H1 (cell line): ENCODE measurements at regions not wholly inside any gene's neighbourhood (a gene's known extent, or its start where the extent isn't known, plus 50 kb on each side); places are given as distances from the start of the nearest gene placed in this dataset.

ENCODE experiments used
- CTCF ChIA-PET: fragments of 300-600 bp; sonication (Branson Sonifier 250); formaldehyde crosslinking; loops from one replicate; lab custom pipeline; 2021; ENCODE audit not compliant: partially characterized antibody; lab: Charles Lee
- POLR2A ChIA-PET: fragments of 300-600 bp; sonication (Branson Sonifier 250); formaldehyde crosslinking; loops from one replicate; lab custom pipeline; 2021; ENCODE audit warnings: inconsistent platforms; ENCODE audit not compliant: partially characterized antibody; lab: Charles Lee
- DNase-seq, 2 experiments: peaks; one replicate each; pipeline versions ENCODE4 v3.0.0 to v3.0.0-alpha.2; 2010 to 2022; ENCODE audit warnings: low spot score in 2 of 2, low read depth in 1 of 2, mixed read lengths in 1 of 2
- FAIRE-seq: peaks from 2 replicates; lab custom pipeline; 2011; peaks lifted over from hg19 to GRCh38; lab: Jason Lieb, UNC
- H2AFZ ChIP-seq: 2 replicates; pipeline ENCODE4 v1.8.1; 2012; ENCODE audit warnings: low read length, inconsistent platforms
- H2AK5ac ChIP-seq: 2 replicates; pipeline ENCODE4 v1.6.1; 2013; ENCODE audit warnings: low read depth, low read length
- H2BK120ac ChIP-seq: replicated peaks from 2 replicates; pipeline ENCODE3; 2013; ENCODE audit warnings: low read depth, low read length, inconsistent platforms
- H2BK12ac ChIP-seq: 2 replicates; pipeline ENCODE4 v1.6.1; 2013; ENCODE audit warnings: low read depth, low read length
- H2BK15ac ChIP-seq: 2 replicates; pipeline ENCODE4 v1.6.1; 2013; ENCODE audit warnings: low read length
- H2BK20ac ChIP-seq: 2 replicates; pipeline ENCODE4 v1.6.1; 2013; ENCODE audit warnings: low read length
- H2BK5ac ChIP-seq: 2 replicates; pipeline ENCODE4 v1.6.1; 2013; ENCODE audit warnings: low read depth, low read length
- H3K14ac ChIP-seq: 2 replicates; pipeline ENCODE4 v1.6.1; 2013; ENCODE audit warnings: inconsistent platforms; ENCODE audit not compliant: insufficient read length
- H3K18ac ChIP-seq: 2 replicates; pipeline ENCODE4 v1.6.1; 2013; ENCODE audit warnings: low read length; ENCODE audit errors: extremely low read depth
- H3K23ac ChIP-seq: 2 replicates; pipeline ENCODE4 v1.6.1; 2013; ENCODE audit warnings: inconsistent platforms; ENCODE audit not compliant: insufficient read length
- H3K23me2 ChIP-seq: 2 replicates; pipeline ENCODE4 v1.6.1; 2013; ENCODE audit warnings: low read depth, low read length
- H3K27ac ChIP-seq: 2 replicates; pipeline ENCODE4 v1.6.1; 2011; ENCODE audit warnings: low read depth, low read length, inconsistent platforms
- H3K27me3 ChIP-seq, 4 experiments: replicated peaks in 1 of 4; 1 replicate in 1 of 4; 2 replicates in 3 of 4; pipeline versions ENCODE4 v1.6.1 to v1.8.1; 2011 to 2013; ENCODE audit warnings: low read length in 3 of 4, mild to moderate bottlenecking in 3 of 4, inconsistent platforms in 2 of 4, mixed read lengths in 2 of 4, moderate library complexity in 1 of 4; ENCODE audit not compliant: control insufficient read depth in 3 of 4, insufficient read depth in 3 of 4; ENCODE audit errors: extremely low read depth in 1 of 4
- H3K36me3 ChIP-seq, 4 experiments: 2 replicates each; pipeline versions ENCODE4 v1.6.1 to v1.8.1; 2011 to 2013; ENCODE audit warnings: mild to moderate bottlenecking in 4 of 4, low read length in 3 of 4, moderate library complexity in 2 of 4, control low read depth in 1 of 4, inconsistent platforms in 1 of 4; ENCODE audit not compliant: insufficient read depth in 4 of 4, control insufficient read depth in 2 of 4
- H3K4ac ChIP-seq: replicated peaks from 2 replicates; pipeline ENCODE3; 2013; ENCODE audit warnings: low read length, low read depth, mixed read lengths, inconsistent platforms; ENCODE audit not compliant: insufficient read length
- H3K4me1 ChIP-seq, 4 experiments: replicated peaks in 1 of 4; 1 replicate in 1 of 4; 2 replicates in 3 of 4; pipeline versions ENCODE4 v1.6.1 to v1.8.1; 2011 to 2013; ENCODE audit warnings: low read length in 3 of 4, inconsistent platforms in 2 of 4, mixed read lengths in 1 of 4; ENCODE audit not compliant: insufficient read depth in 4 of 4, control insufficient read depth in 3 of 4
- H3K4me2 ChIP-seq, 2 experiments: 2 replicates each; pipeline versions ENCODE4 v1.6.1 to v1.8.1; 2011 to 2013; ENCODE audit warnings: low read depth in 2 of 2, low read length in 2 of 2, control low read depth in 1 of 2, inconsistent platforms in 1 of 2, mild to moderate bottlenecking in 1 of 2; ENCODE audit not compliant: insufficient read depth in 1 of 2
- H3K4me3 ChIP-seq, 4 experiments: fragments of 200-600, 300-600 bp in 1 of 4; sonication (generic), shearing (Covaris generic), sonication (Bioruptor Twin) in 1 of 4; 2 replicates each; pipeline versions ENCODE4 v1.5.1 to v1.8.1; 2011 to 2016; ENCODE audit warnings: low read length in 4 of 4, low read depth in 3 of 4, control low read depth in 2 of 4, inconsistent platforms in 2 of 4, mild to moderate bottlenecking in 2 of 4, mixed read lengths in 1 of 4, moderate library complexity in 1 of 4; ENCODE audit not compliant: insufficient read depth in 2 of 4; ENCODE audit errors: extremely low read depth in 1 of 4
- H3K56ac ChIP-seq: replicated peaks from 2 replicates; pipeline ENCODE3; 2013; ENCODE audit warnings: low read depth, mild to moderate bottlenecking, mixed read lengths, low read length, inconsistent platforms; ENCODE audit not compliant: insufficient read length
- H3K79me1 ChIP-seq: 2 replicates; pipeline ENCODE4 v1.6.1; 2013; ENCODE audit warnings: low read depth, low read length, control low read depth
- H3K79me2 ChIP-seq, 2 experiments: 2 replicates each; pipeline versions ENCODE4 v1.6.1 to v1.8.1; 2012 to 2013; ENCODE audit warnings: low read length in 2 of 2, mild to moderate bottlenecking in 2 of 2, inconsistent platforms in 1 of 2; ENCODE audit not compliant: insufficient read depth in 2 of 2, control insufficient read depth in 1 of 2
- H3K9ac ChIP-seq, 4 experiments: replicated peaks in 1 of 4; 1 replicate in 1 of 4; 2 replicates in 3 of 4; pipeline versions ENCODE4 v1.6.1 to v1.8.1; 2011 to 2013; ENCODE audit warnings: low read depth in 3 of 4, low read length in 3 of 4, control low read depth in 2 of 4, mild to moderate bottlenecking in 2 of 4, moderate library complexity in 2 of 4, inconsistent platforms in 1 of 4; ENCODE audit errors: extremely low read depth in 1 of 4
- H3K9me3 ChIP-seq, 2 experiments: 2 replicates each; pipeline versions ENCODE4 v1.6.1 to v1.8.1; 2012 to 2013; ENCODE audit warnings: mild to moderate bottlenecking in 2 of 2, moderate library complexity in 2 of 2, control low read depth in 1 of 2, inconsistent platforms in 1 of 2, low read depth in 1 of 2, low read length in 1 of 2, mixed read lengths in 1 of 2; ENCODE audit not compliant: insufficient read depth in 2 of 2
- H4K20me1 ChIP-seq, 2 experiments: replicated peaks in 1 of 2; 2 replicates each; pipeline versions ENCODE3 to v1.8.1; 2011 to 2013; ENCODE audit warnings: inconsistent platforms in 2 of 2, low read length in 2 of 2, mild to moderate bottlenecking in 1 of 2; ENCODE audit not compliant: insufficient read depth in 2 of 2, control insufficient read depth in 1 of 2
- H4K5ac ChIP-seq: 2 replicates; pipeline ENCODE4 v1.6.1; 2013; ENCODE audit warnings: low read length, low read depth, mixed read lengths, inconsistent platforms; ENCODE audit not compliant: insufficient read length
- H4K8ac ChIP-seq: 2 replicates; pipeline ENCODE4 v1.8.0; 2013; ENCODE audit warnings: mild to moderate bottlenecking, moderate library complexity, low read length, inconsistent platforms; ENCODE audit not compliant: insufficient read depth; ENCODE audit errors: extremely low read depth
- H4K91ac ChIP-seq: replicated peaks from 2 replicates; pipeline ENCODE3; 2013; ENCODE audit warnings: low read length, mixed read lengths, inconsistent platforms; ENCODE audit not compliant: insufficient read length
- CTCF ChIP-seq, 3 experiments: IDR thresholded peaks; 1 replicate in 2 of 3; 2 replicates in 1 of 3; pipeline versions ENCODE4 v1.5.1 to v1.6.1; 2011; ENCODE audit warnings: low read length in 3 of 3, mild to moderate bottlenecking in 3 of 3, inconsistent platforms in 2 of 3, low read depth in 1 of 3, moderate library complexity in 1 of 3; ENCODE audit not compliant: insufficient read depth in 1 of 3; ENCODE audit errors: control extremely low read depth in 1 of 3
- MAFK ChIP-seq: IDR thresholded peaks from 2 replicates; pipeline ENCODE4 v1.6.1; 2012; ENCODE audit warnings: low read depth, mild to moderate bottlenecking, improper control_type of control experiment, low read length
- RAD21 ChIP-seq, 2 experiments: IDR thresholded peaks in 1 of 2; conservative IDR thresholded peaks in 1 of 2; 2 replicates each; pipeline ENCODE4 v1.6.1; 2011; ENCODE audit warnings: low read depth in 2 of 2, low read length in 2 of 2, improper control_type of control experiment in 1 of 2, inconsistent platforms in 1 of 2, mild to moderate bottlenecking in 1 of 2, moderate library complexity in 1 of 2
- RBBP5 ChIP-seq: IDR thresholded peaks from 2 replicates; pipeline ENCODE4 v1.7.1; 2012; ENCODE audit warnings: low read depth, mild to moderate bottlenecking, inconsistent platforms, low read length, moderate library complexity, borderline replicate concordance
- SAP30 ChIP-seq: fragments of 300-600 bp; sonication (generic); IDR thresholded peaks from 2 replicates; pipeline ENCODE4 v1.7.1; 2012; ENCODE audit warnings: low read length, moderate library complexity, mild to moderate bottlenecking, inconsistent platforms; ENCODE audit not compliant: insufficient read depth, insufficient replicate concordance
- SIRT6 ChIP-seq: IDR thresholded peaks from one replicate; pipeline ENCODE4 v1.7.1; 2012; ENCODE audit warnings: low read length, inconsistent platforms
- SP2 ChIP-seq: IDR thresholded peaks from 2 replicates; pipeline ENCODE4 v1.6.1; 2012; ENCODE audit warnings: mild to moderate bottlenecking, low read length, inconsistent platforms
- TBP ChIP-seq: IDR thresholded peaks from 2 replicates; pipeline ENCODE4 v1.6.1; 2011; ENCODE audit warnings: low read depth, low read length, improper control_type of control experiment
- TEAD4 ChIP-seq: IDR thresholded peaks from 2 replicates; pipeline ENCODE4 v1.6.1; 2012; ENCODE audit warnings: low read depth, low read length, inconsistent platforms, mixed read lengths
- WGBS, 2 experiments: shearing (Covaris generic) in 1 of 2; methylation state at CpG; one replicate each; pipeline versions ENCODE4 v1.1.6 to v1.1.7; 2013 to 2015; ENCODE audit warnings: low lambda C conversion rate in 2 of 2, mixed read lengths in 2 of 2, inconsistent platforms in 1 of 2, low coverage in 1 of 2, missing lambda C conversion rate in 1 of 2; ENCODE audit not compliant: insufficient replicate concordance in 2 of 2, insufficient coverage in 1 of 2, insufficient read length in 1 of 2; ENCODE audit errors: extremely low coverage in 1 of 2, missing lambda C conversion rate in 1 of 2; 5-methylcytosine and 5-hydroxymethylcytosine counted together
- TF ChIP-seq, protein P1 (sequence below): IDR thresholded peaks from 2 replicates; pipeline ENCODE4 v1.6.1; 2012; ENCODE audit warnings: low read length, inconsistent platforms

DNA sequence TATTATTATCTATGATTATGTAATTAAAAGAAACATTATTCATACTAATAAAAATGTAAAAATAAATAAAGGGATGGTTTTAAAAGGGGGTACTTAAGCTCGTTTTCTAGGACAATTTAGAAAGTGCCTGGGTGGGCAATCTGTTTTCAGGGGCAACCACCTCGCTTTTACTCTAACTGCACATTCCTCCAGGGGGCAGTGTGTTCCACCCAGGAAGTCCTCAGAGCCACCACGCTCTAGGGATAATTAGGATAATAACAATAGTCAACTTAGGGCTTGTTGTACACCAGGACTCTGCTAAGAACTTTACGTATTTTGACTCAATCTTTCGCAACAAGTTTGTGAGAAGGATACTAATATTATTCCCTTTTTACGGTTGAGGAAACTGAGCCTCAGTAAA lies 396.7 kb upstream of the MAF start:
- H3K14ac ChIP-seq, result no peak overlapping the region
- H3K18ac ChIP-seq, result no peak overlapping the region
- no peak overlapping the region for H3K4me3 ChIP-seq
- no peak overlapping the region for H3K9ac ChIP-seq
- H3K4me1 ChIP-seq, result peaks cover 0 to 5% (median 3%) of the 10 kb centered on the region in 4 experiments; a peak in 2 of 7 replicates
- no peak overlapping the region for H2BK12ac ChIP-seq
- H3K23ac ChIP-seq, result no peak overlapping the region
- no peaks in the 10 kb centered on the region for H4K20me1 ChIP-seq
- no peaks in the 10 kb centered on the region for H3K36me3 ChIP-seq
- no peaks in the 10 kb centered on the region for H3K79me2 ChIP-seq
- no peak overlapping the region for H2BK120ac ChIP-seq
- H3K4me2 ChIP-seq, result no peak overlapping the region
- H4K8ac ChIP-seq, result no peak overlapping the region
- H2AFZ ChIP-seq, result 0 out of 2 replicates have a peak overlapping the region, but pooled peaks have one; percentile 3
- no peak overlapping the region for H3K4ac ChIP-seq
- no peak overlapping the region for H3K56ac ChIP-seq
- H3K27me3 ChIP-seq, result no peaks in the 10 kb centered on the region
- no peak overlapping the region for H4K5ac ChIP-seq
- H3K79me1 ChIP-seq, result no peaks in the 10 kb centered on the region
- ChIA-PET POLR2A (no interaction called here), CTCF (interaction anchor here (0.6 to 2.3 kb wide), 26 partner anchors 8 to 581 kb away, joined by 3 to 13 read pairs (median 3); no protein-coding TSS in a partner anchor)
- no peak overlapping the region for H2BK20ac ChIP-seq
- no peak overlapping the region for H2BK15ac ChIP-seq
- no peak overlapping the region for H2AK5ac ChIP-seq
- no peaks in the 10 kb centered on the region for H3K9me3 ChIP-seq
- no peaks in the 10 kb centered on the region for H3K23me2 ChIP-seq
- 82% methylated on average over 6 of the region's 6 CpGs; no CpG with 5 or more reads in 1 of the 2 experiments for WGBS, 2 experiments
- H4K91ac ChIP-seq, result no peak overlapping the region
- no peak overlapping the region for H2BK5ac ChIP-seq
- DNase-seq (peak in 1 of 2 experiments; percentile 60), FAIRE-seq (no peak)
- no peak overlapping the region for H3K27ac ChIP-seq
- TF ChIP-seq TEAD4 (peak; percentile 78), SP2 (no peak), RBBP5 (no peak), RAD21 (IDR thresholded peaks at IDR 0.05 in 1 of 2, conservative IDR thresholded peaks at IDR 0.05 in 1 of 2; ENCODE audit: low read depth in 2 of 2, low read length in 2 of 2) (peak; percentile 57 to 61), TBP (no peak), MAFK (no peak), SAP30 (no peak), SIRT6 (no peak), CTCF (IDR thresholded peaks at IDR 0.05; ENCODE audit: control extremely low read depth in 1 of 3, insufficient read depth in 1 of 3, low read depth in 1 of 3, low read length in 3 of 3) (peak; percentile 44 to 62 (median 60))
- TF ChIP-seq, protein P1, sequence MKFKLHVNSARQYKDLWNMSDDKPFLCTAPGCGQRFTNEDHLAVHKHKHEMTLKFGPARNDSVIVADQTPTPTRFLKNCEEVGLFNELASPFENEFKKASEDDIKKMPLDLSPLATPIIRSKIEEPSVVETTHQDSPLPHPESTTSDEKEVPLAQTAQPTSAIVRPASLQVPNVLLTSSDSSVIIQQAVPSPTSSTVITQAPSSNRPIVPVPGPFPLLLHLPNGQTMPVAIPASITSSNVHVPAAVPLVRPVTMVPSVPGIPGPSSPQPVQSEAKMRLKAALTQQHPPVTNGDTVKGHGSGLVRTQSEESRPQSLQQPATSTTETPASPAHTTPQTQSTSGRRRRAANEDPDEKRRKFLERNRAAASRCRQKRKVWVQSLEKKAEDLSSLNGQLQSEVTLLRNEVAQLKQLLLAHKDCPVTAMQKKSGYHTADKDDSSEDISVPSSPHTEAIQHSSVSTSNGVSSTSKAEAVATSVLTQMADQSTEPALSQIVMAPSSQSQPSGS, result no peak
